ENCODE measurements at regions not wholly inside any gene's neighbourhood (a gene's known extent, or its start where the extent isn't known, plus 50 kb on each side); places are given as distances from the start of the nearest gene placed in this dataset.

- TF ChIP-seq CTCF (IDR thresholded peaks at IDR 0.05; ENCODE audit: low read depth, low read length, poor library complexity, severe bottlenecking) (no peak), EZH2phosphoT487 (IDR thresholded peaks at IDR 0.05; ENCODE audit: borderline replicate concordance, low read length) (no peak)
These were observed 551.8 kb downstream of the CDH9 start for GRCh38 chr5:26486631-26487030.

Data from DOHH2 (cell line).